GM18505 (cell line): ENCODE measurements at regions not wholly inside any gene's neighbourhood (a gene's known extent, or its start where the extent isn't known, plus 50 kb on each side); places are given as distances from the start of the nearest gene placed in this dataset.

ENCODE experiments used
- ATAC-seq: cut with Tn5 transposase; IDR thresholded peaks from one replicate; pipeline ENCODE4 v1.9.1; 2021; ENCODE audit not compliant: unreplicated experiment
- POLR2A ChIP-seq: IDR thresholded peaks from 4 replicates; pipeline ENCODE4 v1.6.1; 2011; ENCODE audit warnings: borderline replicate concordance; ENCODE audit not compliant: insufficient read depth, insufficient read length; ENCODE audit errors: extremely low read depth

GRCh38 chr4:13184199-13184598, 299.9 kb downstream of the RAB28 start:
- no peak for ATAC-seq
- no peak for TF ChIP-seq POLR2A

GRCh38 chr4:13182133-13182532, 302.0 kb downstream of the RAB28 start:
- TF ChIP-seq POLR2A, result no peak
- no peak for ATAC-seq

- no peak for TF ChIP-seq POLR2A
- ATAC-seq, result no peak
Observed at GRCh38 chr4:13181681-13182080, 302.5 kb downstream of the RAB28 start.

- no peak for TF ChIP-seq POLR2A
Observed at GRCh38 chr4:13180701-13181100, 303.4 kb downstream of the RAB28 start.

GRCh38 chr4:13178621-13179020, 305.5 kb downstream of the RAB28 start:
- no peak for TF ChIP-seq POLR2A
- no peak for ATAC-seq

More at GRCh38 chr4:13180701-13181100, 303.4 kb downstream of the RAB28 start:
- ATAC-seq, result no peak

- no peak for ATAC-seq
- TF ChIP-seq POLR2A, result no peak
Observed at GRCh38 chr4:13176741-13177142, 307.4 kb downstream of the RAB28 start.

GRCh38 chr4:13174926-13175325, 309.2 kb downstream of the RAB28 start:
- ATAC-seq, result no peak
- no peak for TF ChIP-seq POLR2A

- no peak for TF ChIP-seq POLR2A
- no peak for ATAC-seq
Observed at GRCh38 chr4:13174001-13174400, 310.1 kb downstream of the RAB28 start.

GRCh38 chr4:13171292-13172057, 312.7 kb downstream of the RAB28 start:
- no peak for ATAC-seq
- TF ChIP-seq POLR2A, result no peak

GRCh38 chr4:13169731-13170525, 314.2 kb downstream of the RAB28 start:
- no peak for TF ChIP-seq POLR2A
- ATAC-seq, result no peak

- no peak for TF ChIP-seq POLR2A
Observed at GRCh38 chr4:13168326-13168725, 315.8 kb downstream of the RAB28 start.

GRCh38 chr4:13166214-13166613, 317.9 kb downstream of the RAB28 start:
- no peak for TF ChIP-seq POLR2A
- ATAC-seq, result no peak

More at GRCh38 chr4:13168326-13168725, 315.8 kb downstream of the RAB28 start:
- ATAC-seq, result no peak

GRCh38 chr4:13164783-13165331, 319.3 kb downstream of the RAB28 start:
- no peak for ATAC-seq

More at GRCh38 chr4:13164783-13165331, 319.3 kb downstream of the RAB28 start:
- TF ChIP-seq POLR2A, result no peak
